OCI-LY7 (cell line): ENCODE measurements at regions not wholly inside any gene's neighbourhood (a gene's known extent, or its start where the extent isn't known, plus 50 kb on each side); places are given as distances from the start of the nearest gene placed in this dataset.

ENCODE experiments used
- BruUV-seq: library from RNA; stranded (reverse); fragments of 400-500 nt; replicated peaks from 2 replicates; lab custom pipeline; 2021; lab: Mats Ljungman, UMichigan
- CTCF ChIA-PET: fragments of 300-600 bp; sonication (Branson Sonifier 250); formaldehyde crosslinking; loops from one replicate; lab custom pipeline; 2022; ENCODE audit warnings: antibody characterized with exemption; ENCODE audit not compliant: unreplicated experiment; lab: Charles Lee
- POLR2A ChIA-PET: fragments of 300-600 bp; sonication (Branson Sonifier 250); formaldehyde crosslinking; loops from one replicate; lab custom pipeline; 2022; ENCODE audit warnings: antibody characterized with exemption; lab: Charles Lee
- DNase-seq: peaks from one replicate; pipeline ENCODE4 v3.0.0-alpha.2; 2015; ENCODE audit warnings: low spot score
- H2AFZ ChIP-seq: fragments of 200-600 bp; sonication (generic), shearing (Covaris generic); 2 replicates; pipeline ENCODE4 v1.6.1; 2014; ENCODE audit warnings: mild to moderate bottlenecking, antibody characterized with exemption, low read length, moderate library complexity
- H3K27ac ChIP-seq: fragments of 200-600 bp; sonication (generic); 2 replicates; pipeline ENCODE4 v1.5.1; 2014; ENCODE audit warnings: mixed run types, low read depth, mild to moderate bottlenecking, moderate library complexity, low read length, inconsistent platforms; ENCODE audit not compliant: poor library complexity, severe bottlenecking
- H3K36me3 ChIP-seq: fragments of 200-600 bp; sonication (generic); 2 replicates; pipeline ENCODE4 v1.6.1; 2014; ENCODE audit warnings: mild to moderate bottlenecking, antibody characterized with exemption, low read length, moderate library complexity, mixed read lengths; ENCODE audit not compliant: insufficient read depth
- H3K4me1 ChIP-seq: fragments of 200-600 bp; sonication (generic); 2 replicates; pipeline ENCODE4 v1.5.1; 2014; ENCODE audit warnings: mild to moderate bottlenecking, low read length; ENCODE audit not compliant: insufficient read depth, poor library complexity, severe bottlenecking
- H3K4me2 ChIP-seq: fragments of 200-600 bp; sonication (generic); 2 replicates; pipeline ENCODE4 v1.6.1; 2014; ENCODE audit warnings: mild to moderate bottlenecking, low read length
- H3K4me3 ChIP-seq: fragments of 200-600 bp; sonication (generic); 2 replicates; pipeline ENCODE4 v1.5.1; 2014; ENCODE audit warnings: mild to moderate bottlenecking, low read depth, low read length; ENCODE audit not compliant: poor library complexity, severe bottlenecking
- H3K79me2 ChIP-seq: fragments of 200-600 bp; sonication (generic); 2 replicates; pipeline ENCODE4 v1.6.1; 2016; ENCODE audit warnings: low read depth, mild to moderate bottlenecking, low read length, moderate library complexity, mixed read lengths; ENCODE audit not compliant: insufficient read depth
- H3K9me2 ChIP-seq: fragments of 200-600 bp; sonication (generic); 2 replicates; pipeline ENCODE4 v1.6.1; 2016; ENCODE audit warnings: mild to moderate bottlenecking, low read length, mixed read lengths; ENCODE audit not compliant: insufficient read depth
- H3K9me3 ChIP-seq: fragments of 200-600 bp; sonication (generic); 2 replicates; pipeline ENCODE4 v1.6.1; 2014; ENCODE audit warnings: mild to moderate bottlenecking, mixed run types, low read length, mixed read lengths
- H4K20me1 ChIP-seq: fragments of 200-600 bp; sonication (generic); 2 replicates; pipeline ENCODE4 v1.6.1; 2014; ENCODE audit warnings: mild to moderate bottlenecking, antibody characterized with exemption, low read length, moderate library complexity, mixed read lengths; ENCODE audit not compliant: insufficient read depth
- CTCF ChIP-seq: fragments of 200-600 bp; sonication (generic); conservative IDR thresholded peaks from 2 replicates; pipeline ENCODE4 v1.5.1; 2014; ENCODE audit warnings: mild to moderate bottlenecking, antibody characterized with exemption, low read length, moderate library complexity, mixed read lengths
- EZH2phosphoT487 ChIP-seq: fragments of 200-600 bp; sonication (generic); IDR thresholded peaks from 2 replicates; pipeline ENCODE4 v1.6.1; 2018; ENCODE audit warnings: low read depth, borderline replicate concordance, mild to moderate bottlenecking, mixed run types, antibody characterized with exemption, low read length, moderate library complexity, mixed read lengths
- intact Hi-C: fragments of 100-400 bp; cut with micrococcal nuclease; formaldehyde crosslinking; loops from one replicate; pipeline ENCODE4 v1.10.0; 2022; ENCODE audit not compliant: unreplicated experiment

- H3K4me2 ChIP-seq, result no peak overlapping the region
- no peak overlapping the region for H3K27ac ChIP-seq
- CTCF ChIA-PET, result no interaction called here
- no peaks in the 10 kb centered on the region for H3K36me3 ChIP-seq
- no peaks in the 10 kb centered on the region for H4K20me1 ChIP-seq
- no peak overlapping the region for H3K4me3 ChIP-seq
- POLR2A ChIA-PET, result interaction anchor here (0.7 to 0.9 kb wide), 2 partner anchors 29 to 395 kb away, joined by 3 read pairs; no protein-coding TSS in a partner anchor
- DNase-seq, result no peak
- intact Hi-C loops, result no loop called here
- TF ChIP-seq EZH2phosphoT487 (no peak), CTCF (no peak)
- no peaks in the 10 kb centered on the region for H3K9me2 ChIP-seq
- BruUV-seq, result no TSS peak
- no peaks in the 10 kb centered on the region for H3K4me1 ChIP-seq
- no peaks in the 10 kb centered on the region for H3K9me3 ChIP-seq
- H3K79me2 ChIP-seq, result no peaks in the 10 kb centered on the region
- H2AFZ ChIP-seq, result no peak overlapping the region
These were observed 394.2 kb upstream of the SPRED2 start for GRCh38 chr2:65826567-65826966.

GRCh38 chr2:65823511-65823910 lies 391.1 kb upstream of the SPRED2 start:
- H3K4me1 ChIP-seq, result no peaks in the 10 kb centered on the region
- H3K36me3 ChIP-seq, result no peaks in the 10 kb centered on the region
- no peaks in the 10 kb centered on the region for H3K79me2 ChIP-seq
- CTCF ChIA-PET, result no interaction called here
- TF ChIP-seq EZH2phosphoT487 (no peak), CTCF (no peak)
- no peaks in the 10 kb centered on the region for H3K9me3 ChIP-seq
- H3K4me3 ChIP-seq, result no peak overlapping the region
- POLR2A ChIA-PET, result interaction anchor here (0.6 kb wide), 1 partner anchor 51 kb away, joined by 3 read pairs; no protein-coding TSS in a partner anchor
- intact Hi-C loops, result no loop called here
- BruUV-seq, result no TSS peak
- DNase-seq, result no peak
- no peak overlapping the region for H3K4me2 ChIP-seq
- H4K20me1 ChIP-seq, result no peaks in the 10 kb centered on the region
- no peak overlapping the region for H2AFZ ChIP-seq
- H3K9me2 ChIP-seq, result no peaks in the 10 kb centered on the region
- no peak overlapping the region for H3K27ac ChIP-seq

GRCh38 chr2:65820454-65820853 lies 388.1 kb upstream of the SPRED2 start:
- POLR2A ChIA-PET, result no interaction called here
- no peak overlapping the region for H3K27ac ChIP-seq
- CTCF ChIA-PET, result no interaction called here
- no peak for DNase-seq
- H3K9me2 ChIP-seq, result no peaks in the 10 kb centered on the region
- intact Hi-C loops, result no loop called here
- no peaks in the 10 kb centered on the region for H3K36me3 ChIP-seq
- H4K20me1 ChIP-seq, result no peaks in the 10 kb centered on the region
- TF ChIP-seq CTCF (no peak), EZH2phosphoT487 (no peak)
- H2AFZ ChIP-seq, result no peak overlapping the region
- no TSS peak for BruUV-seq
- no peak overlapping the region for H3K4me3 ChIP-seq
- H3K4me2 ChIP-seq, result no peak overlapping the region
- no peaks in the 10 kb centered on the region for H3K4me1 ChIP-seq
- no peaks in the 10 kb centered on the region for H3K79me2 ChIP-seq
- no peaks in the 10 kb centered on the region for H3K9me3 ChIP-seq
